ENCODE measurements at regions not wholly inside any gene's neighbourhood (a gene's known extent, or its start where the extent isn't known, plus 50 kb on each side); places are given as distances from the start of the nearest gene placed in this dataset.

DNA sequence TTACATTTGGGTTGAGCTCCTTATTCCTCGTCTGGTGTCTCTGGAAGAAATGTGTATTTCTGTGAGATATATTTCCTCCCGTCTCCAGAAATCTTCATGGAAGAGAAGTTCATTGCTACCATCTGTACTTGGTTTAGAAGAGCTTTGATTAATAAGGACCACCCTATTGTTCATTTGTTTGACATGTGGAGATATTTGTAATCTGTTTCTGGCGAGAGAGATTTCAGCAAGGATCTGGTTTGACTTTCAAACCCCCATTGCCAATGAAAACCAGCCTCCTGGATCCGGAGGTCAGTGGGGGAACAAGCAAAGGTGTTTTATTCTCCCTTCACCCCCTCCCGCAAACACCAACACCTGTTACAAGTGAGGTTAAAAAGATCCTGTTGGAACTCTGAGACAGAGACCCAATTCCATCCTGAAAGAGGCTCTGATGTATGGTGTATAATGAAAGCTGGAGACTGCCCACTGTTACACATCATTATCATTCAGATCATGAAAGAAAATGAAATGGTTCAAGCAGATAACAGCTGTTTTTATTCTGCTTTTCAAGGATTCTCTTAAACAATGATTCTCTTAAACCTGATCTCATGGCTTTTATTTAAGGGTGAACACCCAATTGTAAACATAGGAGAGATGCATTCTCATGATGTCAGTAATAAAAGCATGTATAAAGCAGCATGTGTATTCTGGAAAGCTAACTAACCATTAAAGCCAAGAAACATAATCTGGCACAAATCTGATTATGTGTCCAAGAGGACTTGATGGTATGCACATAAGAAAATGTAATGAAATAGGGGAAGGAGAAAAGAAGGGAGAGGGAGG lies 393.5 kb upstream of the ADGRL2 start:
- DNase-seq (ENCODE audit: low spot score) (no peak), FAIRE-seq (no peak)

DNA sequence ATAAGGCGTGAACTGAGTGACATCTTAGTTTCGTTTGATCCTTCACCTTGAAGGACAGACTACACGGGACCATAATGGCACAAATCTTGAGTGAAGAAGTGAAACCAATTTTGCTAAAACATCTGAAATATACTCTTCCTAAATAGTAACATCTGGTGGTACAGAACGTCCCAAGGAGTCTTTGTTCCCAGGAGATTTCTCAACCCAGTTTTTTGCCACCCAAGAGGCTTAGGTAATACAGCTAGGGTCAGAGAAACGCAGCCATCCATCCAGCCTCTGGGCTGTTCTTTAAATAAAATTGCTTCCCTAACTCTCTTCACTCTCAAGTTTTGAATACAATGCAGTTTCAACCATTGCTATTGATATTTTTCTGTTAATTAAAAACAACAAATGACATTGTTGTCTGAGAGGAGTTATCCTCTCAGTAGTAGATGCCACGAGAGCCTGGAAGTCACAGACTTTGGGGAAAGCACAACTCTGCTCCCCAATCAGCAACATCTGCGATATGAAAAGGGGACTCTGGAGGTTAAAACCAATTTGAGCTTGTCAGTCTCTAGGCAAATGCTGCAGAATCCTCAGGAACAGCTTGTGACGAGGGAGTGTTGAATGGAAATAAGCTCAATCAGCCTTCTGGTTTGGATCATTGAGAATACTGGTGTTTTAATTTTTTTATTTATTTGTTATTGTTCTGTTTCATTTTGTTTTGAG lies 394.3 kb upstream of the ADGRL2 start:
- FAIRE-seq (no peak), DNase-seq (ENCODE audit: low spot score) (no peak)

DNA sequence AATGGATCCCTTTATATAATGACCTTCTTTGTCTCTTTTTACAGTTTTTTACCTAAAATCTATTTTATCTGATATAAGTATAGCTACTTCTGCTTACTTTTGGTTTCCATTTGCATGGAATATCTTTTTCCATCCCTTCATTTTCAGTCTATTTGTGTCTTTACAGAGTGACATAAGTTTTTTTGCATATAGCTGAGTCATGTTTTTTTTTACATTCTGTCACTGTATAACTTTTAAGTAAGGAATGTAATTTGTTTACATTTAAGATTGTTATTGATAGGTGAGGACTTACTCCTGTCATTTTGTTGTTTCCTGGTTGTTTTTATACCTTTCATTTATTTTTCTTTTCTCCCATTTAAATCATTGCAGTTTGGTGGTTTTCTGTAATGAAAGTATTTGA lies 402.7 kb upstream of the ADGRL2 start:
- no peak for DNase-seq (ENCODE audit: low spot score)
- FAIRE-seq: no peak

DNA sequence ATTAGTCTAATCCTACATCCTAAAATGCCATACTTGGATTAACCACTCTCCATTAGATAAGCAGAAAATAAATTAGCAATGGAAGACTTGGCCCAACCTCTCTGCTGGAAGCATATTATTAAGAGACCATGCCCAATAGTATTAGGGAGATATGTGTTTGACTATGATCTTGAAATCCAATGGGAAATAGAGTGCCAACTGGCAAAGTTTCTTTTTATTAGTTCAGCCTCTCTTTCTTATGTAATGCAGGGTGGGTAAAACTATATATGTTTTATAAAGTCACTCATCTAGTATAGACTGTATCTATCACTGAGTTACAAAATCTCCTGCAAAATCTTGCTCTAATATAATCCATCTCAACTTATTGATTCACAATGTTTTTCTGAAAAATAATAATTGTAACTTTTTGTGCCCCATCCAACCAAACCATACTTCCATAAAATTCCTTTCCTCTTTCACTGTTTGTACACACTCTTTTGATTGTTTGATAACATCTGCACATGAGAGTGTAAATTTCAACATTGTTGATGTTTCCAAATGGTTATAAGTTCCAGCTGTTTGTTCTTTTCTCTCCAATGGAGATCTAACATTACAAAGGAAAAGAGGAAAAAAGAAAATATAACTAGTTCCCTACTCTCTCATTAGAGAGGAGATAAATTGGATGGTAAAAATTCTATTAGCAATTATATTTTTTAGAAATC lies 408.1 kb upstream of the ADGRL2 start:
- DNase-seq (ENCODE audit: low spot score) (no peak), FAIRE-seq (no peak)

DNA sequence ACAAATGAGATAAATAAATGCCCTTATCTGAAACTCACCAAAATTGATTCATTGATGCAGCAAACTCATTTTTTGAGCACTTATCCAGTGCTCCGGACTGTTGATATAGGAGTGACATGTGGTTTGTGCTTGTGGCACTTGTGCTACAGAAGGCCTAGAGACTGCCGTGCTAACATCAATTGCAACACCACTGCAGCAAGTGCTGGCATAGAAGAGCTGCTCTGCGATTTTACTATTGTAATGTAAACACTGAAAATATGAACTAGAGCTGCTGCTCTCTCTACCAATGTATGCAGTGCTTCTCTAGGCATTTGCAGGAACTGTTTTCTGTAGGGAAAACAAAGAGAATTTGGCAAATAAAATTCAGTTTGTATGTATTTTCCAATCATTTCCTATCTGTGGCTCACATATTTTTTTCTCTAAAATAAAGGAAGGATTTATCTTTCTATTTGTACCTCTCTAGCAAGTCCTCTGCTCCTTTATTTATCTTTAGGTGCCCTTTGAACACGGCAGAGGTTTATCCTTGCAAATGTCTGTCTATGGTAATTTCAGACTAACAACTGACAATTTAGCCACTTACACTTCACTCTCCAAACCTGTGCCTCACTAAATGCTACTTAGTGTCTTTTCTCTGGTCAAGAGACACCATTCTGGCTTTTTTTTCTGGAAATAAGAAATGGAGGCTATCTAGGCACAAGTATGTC lies 409.5 kb upstream of the ADGRL2 start:
- FAIRE-seq (no peak), DNase-seq (ENCODE audit: low spot score) (no peak)

DNA sequence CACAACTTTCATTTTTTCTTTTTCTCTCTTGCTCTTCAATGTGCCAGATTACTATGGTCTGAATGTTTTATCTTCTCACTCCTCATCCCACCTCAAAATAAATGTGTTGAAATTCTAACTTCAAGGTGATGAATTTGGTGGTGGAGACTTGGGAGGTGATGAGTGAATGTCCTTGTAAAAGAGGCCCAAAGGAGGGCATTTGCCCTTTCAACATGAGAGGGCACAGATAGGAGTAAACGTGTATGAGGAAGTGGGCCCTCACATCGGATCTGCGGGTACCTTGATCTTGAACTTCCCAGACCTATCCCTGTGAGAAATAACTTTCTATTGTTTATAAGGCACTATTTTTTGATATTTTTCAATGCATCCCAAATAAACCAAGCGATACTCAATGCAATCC lies 412.3 kb upstream of the ADGRL2 start:
- no peak for DNase-seq (ENCODE audit: low spot score)
- no peak for FAIRE-seq

DNA sequence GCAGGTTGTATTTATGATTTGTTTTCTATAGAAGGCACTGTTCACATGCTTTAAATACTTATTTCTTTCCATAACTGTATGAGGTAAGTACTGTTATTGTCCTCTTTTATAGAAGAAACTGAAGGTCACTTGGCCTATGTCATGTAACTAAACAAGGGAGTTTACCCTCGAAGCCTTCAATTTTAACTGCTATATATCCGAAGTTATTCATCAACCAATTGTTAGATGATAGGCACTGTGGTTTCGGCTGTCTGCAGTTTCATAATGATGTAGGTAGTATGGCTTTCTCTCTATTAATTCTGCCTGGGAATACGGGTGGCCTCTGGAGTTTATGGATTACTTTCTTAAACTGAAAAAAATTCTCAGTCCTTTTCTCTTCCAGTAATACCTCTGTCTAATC lies 413.3 kb upstream of the ADGRL2 start:
- FAIRE-seq (no peak), DNase-seq (ENCODE audit: low spot score) (no peak)

DNA sequence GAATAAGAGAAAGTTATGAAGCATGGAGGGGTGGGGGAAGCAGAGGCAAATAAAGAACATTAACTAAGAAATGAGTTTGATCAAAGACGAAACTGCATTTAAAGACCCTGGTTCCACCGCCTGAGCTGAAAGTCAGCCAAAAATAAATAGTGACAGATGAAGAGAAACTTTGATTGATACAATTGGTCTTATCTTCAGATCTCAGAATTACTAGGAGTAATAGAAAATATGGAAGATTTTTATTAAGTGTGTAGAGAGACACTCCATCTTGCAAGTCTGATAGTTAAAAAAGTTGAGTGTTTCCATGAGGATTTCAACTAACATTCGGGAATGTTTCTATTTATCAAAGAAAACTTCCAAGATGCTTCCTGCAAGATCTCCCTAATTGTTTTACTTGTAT lies 418.2 kb upstream of the ADGRL2 start:
- DNase-seq (ENCODE audit: low spot score) (no peak), FAIRE-seq (no peak)

DNA sequence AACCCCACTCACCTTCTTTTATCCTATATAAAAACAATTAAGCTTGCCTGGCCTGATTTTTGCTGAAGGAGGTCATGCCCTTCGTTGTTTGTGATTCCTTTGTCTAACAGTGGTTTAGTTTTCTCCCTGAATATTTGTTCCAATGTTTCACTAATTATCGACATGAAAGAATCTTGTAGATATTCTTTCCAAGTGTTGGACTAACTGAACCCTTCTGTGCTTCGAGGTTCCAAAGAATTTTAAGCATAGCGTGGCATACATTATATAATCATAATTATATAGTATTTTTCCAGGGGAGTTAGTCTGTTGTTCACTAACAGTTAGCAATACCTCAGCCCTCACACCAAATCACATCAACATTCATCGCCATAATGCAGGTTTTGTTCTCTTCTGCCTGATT lies 418.9 kb upstream of the ADGRL2 start:
- DNase-seq (ENCODE audit: low spot score) (no peak), FAIRE-seq (no peak)

DNA sequence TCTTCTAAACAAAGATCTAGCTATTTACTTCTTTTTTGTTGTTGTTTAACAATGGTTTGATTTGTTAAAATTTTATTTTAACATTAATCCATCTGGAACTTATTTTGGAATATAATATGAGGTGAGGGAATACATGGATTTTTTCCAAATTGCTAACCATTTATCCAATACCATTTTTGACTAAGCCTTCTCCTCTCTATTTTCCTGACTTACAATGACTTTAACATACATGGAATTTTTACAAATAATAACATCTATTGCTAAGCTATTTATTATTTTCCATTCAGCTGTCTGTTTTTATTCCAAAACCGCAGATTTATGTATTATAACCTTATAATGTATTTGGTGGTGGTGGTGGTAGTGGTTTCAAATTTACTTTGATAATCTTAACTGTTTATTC lies 420.3 kb upstream of the ADGRL2 start:
- no peak for FAIRE-seq

DNA sequence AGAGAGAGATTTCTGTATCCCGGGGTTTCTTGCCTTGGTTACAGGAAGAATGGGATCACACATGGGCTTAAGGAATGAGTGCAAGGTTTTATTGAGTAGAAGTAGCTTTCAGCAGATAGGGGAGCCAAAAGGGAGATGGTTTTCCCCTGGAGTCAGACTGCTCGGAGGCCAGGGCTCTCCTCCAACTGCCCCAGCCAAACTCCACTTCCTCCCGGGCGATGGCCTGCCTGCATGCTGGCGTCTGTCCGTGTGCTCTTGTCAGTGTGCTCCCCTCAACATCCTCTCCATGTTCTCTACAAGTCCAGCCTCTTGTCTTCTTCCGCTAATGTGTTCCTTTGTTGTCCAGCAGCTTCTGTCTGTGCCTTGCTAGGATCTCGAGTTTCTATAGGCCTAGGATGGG lies 421.3 kb upstream of the ADGRL2 start:
- DNase-seq (ENCODE audit: low spot score) (no peak), FAIRE-seq (no peak)

More for the DNA sequence above, 420.3 kb upstream of the ADGRL2 start:
- DNase-seq (ENCODE audit: low spot score): no peak

DNA sequence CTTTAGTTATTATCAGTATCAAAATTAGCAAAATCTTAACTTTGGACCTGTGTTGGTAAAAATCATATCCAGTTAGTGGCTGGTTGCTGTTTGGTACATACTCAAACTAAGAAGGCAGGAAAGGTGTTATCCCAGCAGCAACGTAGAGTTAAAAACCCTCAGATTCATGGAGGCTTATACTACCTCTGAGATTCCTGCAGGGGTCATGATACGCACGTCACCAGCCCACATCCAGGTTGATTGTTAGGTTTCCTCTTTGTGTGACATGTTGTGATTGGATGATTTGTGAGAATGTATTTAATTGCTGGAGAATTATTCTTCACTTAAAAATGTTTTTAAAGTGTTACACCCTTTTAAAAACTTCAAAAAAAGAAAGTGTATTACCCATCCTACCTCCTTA lies 423.3 kb upstream of the ADGRL2 start:
- DNase-seq (ENCODE audit: low spot score) (no peak), FAIRE-seq (no peak)

DNA sequence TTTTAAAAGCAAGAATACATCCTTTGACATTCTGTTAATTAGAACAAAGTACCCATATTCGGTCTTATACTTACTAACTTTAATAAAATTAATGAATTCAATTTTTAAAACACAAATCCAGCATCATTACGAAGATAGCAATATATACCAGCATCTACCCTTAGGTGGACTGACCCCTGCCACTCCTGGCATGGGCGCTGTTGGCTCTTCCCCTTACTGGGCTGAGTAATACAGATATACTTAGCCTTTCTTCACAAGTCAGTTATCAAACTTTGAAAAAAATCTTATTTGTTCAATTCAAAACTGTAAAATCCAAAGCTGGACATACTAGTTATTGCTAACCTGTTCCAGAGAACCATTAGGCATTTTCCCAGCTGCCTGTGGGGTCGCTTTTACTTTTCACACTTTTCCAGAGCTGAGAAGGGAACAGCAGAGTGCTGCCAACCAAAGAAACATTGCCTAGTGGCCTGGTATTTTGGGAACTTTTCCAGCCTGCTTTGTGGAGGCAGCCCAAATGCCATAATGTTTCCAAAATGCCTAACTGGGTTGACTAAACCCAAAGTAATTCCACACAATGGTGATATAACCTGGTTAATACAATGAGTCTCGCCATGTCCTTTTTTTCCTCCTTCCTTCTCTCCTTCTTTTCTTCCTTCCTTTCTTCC lies 424.7 kb upstream of the ADGRL2 start:
- no peak for DNase-seq (ENCODE audit: low spot score)
- FAIRE-seq: no peak

DNA sequence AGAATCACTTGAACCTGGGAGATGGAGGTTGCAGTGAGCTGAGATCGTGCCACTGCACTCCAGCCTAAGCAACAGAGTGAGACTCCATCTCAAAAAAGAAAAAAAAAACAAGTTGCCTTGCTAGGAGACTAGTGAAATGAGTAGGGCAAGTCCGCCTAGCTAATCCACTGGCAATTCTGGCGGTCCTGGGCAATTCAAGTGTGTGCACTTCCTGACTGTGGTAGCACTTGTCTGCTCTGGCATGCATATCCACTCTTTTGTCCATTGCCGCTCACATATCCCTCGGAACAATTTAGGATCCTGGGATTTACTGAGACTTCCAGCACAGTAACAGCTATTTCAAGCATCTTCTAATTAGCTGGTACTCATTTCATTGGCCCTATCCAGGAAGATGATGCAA lies 426.3 kb upstream of the ADGRL2 start:
- no peak for DNase-seq (ENCODE audit: low spot score)
- no peak for FAIRE-seq

DNA sequence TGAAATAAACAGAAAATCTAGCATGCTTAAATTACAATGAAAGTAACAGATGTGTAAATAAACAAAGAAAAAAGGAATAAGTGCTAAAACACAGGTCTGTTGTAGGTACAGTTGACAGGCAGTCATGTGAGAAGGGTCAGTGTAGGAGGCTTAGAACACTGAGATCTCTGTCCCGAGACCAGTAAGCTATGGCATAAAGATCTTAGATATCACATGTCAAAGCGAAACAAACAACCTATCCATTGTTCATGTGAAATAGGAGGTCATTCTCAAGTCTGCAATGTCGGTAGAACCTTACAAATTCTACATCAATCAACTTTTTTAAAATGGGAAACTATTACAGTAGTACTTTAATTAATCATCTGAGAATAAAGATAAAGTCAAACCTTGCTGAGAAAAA lies 428.9 kb upstream of the ADGRL2 start:
- FAIRE-seq: no peak

DNA sequence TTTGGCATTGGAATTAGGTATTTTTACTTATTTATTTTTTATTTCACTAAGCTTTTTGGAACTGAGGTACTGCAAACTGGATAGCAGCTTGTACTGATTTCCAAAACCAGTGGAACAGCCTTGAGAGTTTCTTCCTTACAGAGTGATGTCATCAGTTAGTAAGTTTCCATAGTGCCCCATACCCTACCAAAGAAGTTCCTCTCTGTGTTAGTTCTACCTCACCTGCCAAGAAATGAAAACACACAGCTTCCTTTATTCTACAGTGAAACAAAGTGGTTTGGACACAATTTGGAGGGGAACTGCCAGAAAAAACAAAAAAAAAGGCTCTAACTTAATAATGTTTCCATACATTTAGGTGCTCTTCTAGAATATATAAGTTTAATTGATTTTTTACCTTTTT lies 430.9 kb upstream of the ADGRL2 start:
- DNase-seq (ENCODE audit: low spot score): no peak

More for the DNA sequence above, 428.9 kb upstream of the ADGRL2 start:
- DNase-seq (ENCODE audit: low spot score): no peak

DNA sequence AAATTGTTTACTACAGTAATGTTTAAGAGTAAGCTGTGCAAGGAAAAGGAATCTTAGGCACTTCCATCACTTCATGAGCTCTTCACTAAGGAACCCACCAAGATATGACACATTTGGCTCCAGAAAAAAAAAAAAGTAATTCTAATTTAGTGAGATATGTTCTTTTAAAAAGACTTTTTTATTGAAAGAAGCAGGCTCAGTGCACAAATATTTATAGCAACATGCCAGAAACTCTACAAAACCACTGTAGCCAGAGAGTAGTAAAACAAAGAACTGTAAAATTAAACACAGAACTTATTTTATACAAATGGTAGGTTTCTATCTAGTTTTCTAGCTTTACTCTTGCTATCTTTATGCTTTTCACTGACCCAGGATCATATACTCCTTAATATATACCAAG lies 434.6 kb upstream of the ADGRL2 start:
- FAIRE-seq (no peak), DNase-seq (ENCODE audit: low spot score) (no peak)

More for the DNA sequence above, 430.9 kb upstream of the ADGRL2 start:
- no peak for FAIRE-seq

DNA sequence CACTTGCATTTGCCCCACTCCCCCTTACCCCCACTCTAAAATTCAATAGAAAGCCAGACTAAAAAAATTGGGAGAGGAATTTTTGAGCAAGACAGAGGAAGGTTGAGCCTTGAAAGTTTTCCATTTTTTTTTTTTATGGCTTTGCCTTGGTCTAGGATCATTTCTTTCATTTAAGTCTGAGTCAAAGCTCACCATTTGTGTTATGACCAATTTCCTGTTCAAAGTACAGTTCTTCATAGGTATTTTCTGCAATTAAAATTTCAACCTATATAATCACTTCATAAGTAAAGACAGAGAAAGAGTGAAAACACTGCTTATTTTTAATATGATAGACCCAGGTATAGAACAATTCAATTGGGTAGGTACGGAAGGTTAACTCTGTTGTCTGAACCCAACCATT lies 436.6 kb upstream of the ADGRL2 start:
- DNase-seq (ENCODE audit: low spot score) (no peak), FAIRE-seq (no peak)

DNA sequence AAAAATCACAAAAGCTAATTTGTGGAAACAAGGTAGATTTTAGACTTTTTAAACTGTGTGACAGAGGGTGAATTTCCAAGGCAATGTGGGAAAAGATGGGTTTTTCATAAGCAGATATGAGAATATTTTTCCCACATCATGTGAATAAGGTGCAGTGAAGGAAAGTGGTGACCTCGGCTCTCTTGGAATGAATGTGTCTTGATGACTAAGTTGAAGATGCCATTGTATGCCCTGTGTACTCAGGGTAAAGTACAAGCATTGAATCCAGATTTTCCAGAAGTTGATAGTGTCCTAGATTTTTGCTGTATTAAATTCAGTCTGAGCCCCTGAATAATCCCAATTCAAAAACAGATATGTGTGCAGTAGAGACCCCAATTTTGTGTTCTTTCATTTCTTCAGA lies 442.6 kb upstream of the ADGRL2 start:
- peak; percentile 22 for FAIRE-seq

DNA sequence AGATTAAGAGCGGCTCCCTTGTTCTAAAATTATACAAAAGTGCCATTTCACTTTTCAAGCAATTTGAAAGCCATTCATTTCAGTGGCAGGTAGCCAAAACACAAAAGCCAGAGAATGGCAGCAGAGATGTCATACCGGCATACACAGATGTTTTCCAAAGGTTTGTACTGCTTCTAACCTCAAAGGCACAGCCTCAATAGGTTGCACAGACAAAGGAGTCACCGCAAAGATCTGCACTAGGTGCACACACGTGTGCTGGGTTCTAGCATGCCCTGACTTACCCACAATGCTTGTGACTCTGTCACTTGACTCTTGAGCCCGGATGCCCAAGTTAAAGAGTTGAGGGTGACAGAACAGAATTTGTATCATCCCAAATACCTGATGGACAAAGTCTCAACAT lies 448.9 kb upstream of the ADGRL2 start:
- FAIRE-seq (no peak), DNase-seq (ENCODE audit: low spot score) (no peak)

More for the DNA sequence above, 442.6 kb upstream of the ADGRL2 start:
- DNase-seq (ENCODE audit: low spot score): peak; percentile 19

All from RCC 7860 (cell line).